CD14-positive monocyte (primary cell): ENCODE measurements at regions not wholly inside any gene's neighbourhood (a gene's known extent, or its start where the extent isn't known, plus 50 kb on each side); places are given as distances from the start of the nearest gene placed in this dataset.
A peak's percentile ranks its signal among the peaks of the same experiment; 100 is the strongest.

Experiments
- DNase-seq, 3 donors: peaks; one replicate each; pipeline ENCODE4 v3.0.0-alpha.2; 2011 to 2022
- H2AFZ ChIP-seq: 2 replicates; pipeline ENCODE4 v1.6.0; 2012; ENCODE audit warnings: mild to moderate bottlenecking, low read depth, low read length, inconsistent platforms; ENCODE audit not compliant: insufficient read depth, poor library complexity, severe bottlenecking
- H3K27ac ChIP-seq, 2 donors: 1 replicate in 1 of 2; 2 replicates in 1 of 2; pipeline ENCODE4 v1.5.1; 2012 to 2013; ENCODE audit warnings: low read length in 2 of 2, control low read depth in 1 of 2, inconsistent platforms in 1 of 2, low read depth in 1 of 2, mild to moderate bottlenecking in 1 of 2
- H3K27me3 ChIP-seq, 2 donors: one replicate each; pipeline versions ENCODE4 v1.6.0 to v1.6.1; 2011 to 2013; ENCODE audit warnings: low read length in 2 of 2; ENCODE audit not compliant: control insufficient read depth in 2 of 2, insufficient read depth in 2 of 2
- H3K36me3 ChIP-seq, 2 donors: replicated peaks in 1 of 2; 1 replicate in 1 of 2; 2 replicates in 1 of 2; pipeline versions ENCODE4 v1.5.1 to v1.6.1; 2012 to 2013; ENCODE audit warnings: low read length in 2 of 2, control low read depth in 1 of 2, inconsistent platforms in 1 of 2, mild to moderate bottlenecking in 1 of 2; ENCODE audit not compliant: insufficient read depth in 2 of 2, control insufficient read depth in 1 of 2
- H3K4me1 ChIP-seq, 2 donors: 1 replicate in 1 of 2; 2 replicates in 1 of 2; pipeline versions ENCODE4 v1.5.1 to v1.6.1; 2012 to 2013; ENCODE audit warnings: low read length in 2 of 2, control low read depth in 1 of 2, inconsistent platforms in 1 of 2, mild to moderate bottlenecking in 1 of 2, moderate library complexity in 1 of 2; ENCODE audit not compliant: insufficient read depth in 2 of 2, control insufficient read depth in 1 of 2
- H3K4me2 ChIP-seq: replicated peaks from 2 replicates; pipeline ENCODE3; 2012; ENCODE audit warnings: low read length, moderate library complexity, mild to moderate bottlenecking; ENCODE audit not compliant: poor library complexity, severe bottlenecking; ENCODE audit errors: extremely low read depth
- H3K4me3 ChIP-seq, 3 experiments: fragments of 200-600 bp in 1 of 3; sonication (generic) in 1 of 3; replicated peaks in 1 of 3; 1 replicate in 2 of 3; 2 replicates in 1 of 3; pipeline ENCODE4 v1.5.1; 2011 to 2013; ENCODE audit warnings: low read length in 3 of 3, mild to moderate bottlenecking in 3 of 3, control low read depth in 2 of 3, low read depth in 2 of 3, inconsistent platforms in 1 of 3, moderate library complexity in 1 of 3
- H3K79me2 ChIP-seq: 2 replicates; pipeline ENCODE4 v1.6.0; 2012; ENCODE audit warnings: mild to moderate bottlenecking, control low read depth, inconsistent platforms, low read length, moderate library complexity; ENCODE audit not compliant: insufficient read depth
- H3K9ac ChIP-seq: 2 replicates; pipeline ENCODE4 v1.6.0; 2017; ENCODE audit warnings: low read length, mild to moderate bottlenecking; ENCODE audit not compliant: insufficient read depth, poor library complexity, severe bottlenecking
- H3K9me3 ChIP-seq, 2 donors: replicated peaks in 1 of 2; 1 replicate in 1 of 2; 2 replicates in 1 of 2; pipeline versions ENCODE4 v1.5.1 to v1.6.1; 2012 to 2013; ENCODE audit warnings: low read length in 2 of 2, control low read depth in 1 of 2; ENCODE audit not compliant: control insufficient read depth in 1 of 2, insufficient read depth in 1 of 2
- H4K20me1 ChIP-seq: 2 replicates; pipeline ENCODE4 v1.6.0; 2012; ENCODE audit warnings: mild to moderate bottlenecking, low read length, control low read depth, moderate library complexity; ENCODE audit not compliant: insufficient read depth
- H3K27ac Mint-ChIP-seq, 7 donors: one replicate each; pipeline ENCODE4 v1.8.0; 2020; ENCODE audit warnings: mild to moderate bottlenecking in 7 of 7, mixed read lengths in 7 of 7, moderate library complexity in 6 of 7, inconsistent platforms in 2 of 7
- H3K27me3 Mint-ChIP-seq, 3 donors: one replicate each; pipeline ENCODE4 v1.8.0; 2021 to 2022; ENCODE audit warnings: low read depth in 3 of 3, mild to moderate bottlenecking in 3 of 3, mixed read lengths in 3 of 3, moderate library complexity in 3 of 3, inconsistent platforms in 1 of 3
- H3K36me3 Mint-ChIP-seq, 2 donors: one replicate each; pipeline ENCODE4 v1.8.0; 2020; ENCODE audit warnings: mixed read lengths in 2 of 2, inconsistent platforms in 1 of 2, mild to moderate bottlenecking in 1 of 2
- H3K4me1 Mint-ChIP-seq: one replicate; pipeline ENCODE4 v1.8.0; 2020; ENCODE audit warnings: mild to moderate bottlenecking, mixed read lengths
- H3K4me3 Mint-ChIP-seq, 2 donors: one replicate each; pipeline ENCODE4 v1.8.0; 2020; ENCODE audit warnings: mild to moderate bottlenecking in 2 of 2, mixed read lengths in 2 of 2, moderate library complexity in 1 of 2
- H3K9me3 Mint-ChIP-seq, 7 donors: one replicate each; pipeline ENCODE4 v1.8.0; 2020 to 2022; ENCODE audit warnings: mixed read lengths in 7 of 7, mild to moderate bottlenecking in 6 of 7, moderate library complexity in 6 of 7, inconsistent platforms in 2 of 7
- CTCF ChIP-seq: fragments of 200-600 bp; IDR thresholded peaks from one replicate; pipeline ENCODE4 v1.8.0; 2022; ENCODE audit warnings: antibody characterized with exemption, mild to moderate bottlenecking
- WGBS: methylation state at CpG from one replicate; pipeline ENCODE4 v1.1.5; 2013; ENCODE audit warnings: missing lambda C conversion rate; ENCODE audit not compliant: insufficient coverage; 5-methylcytosine and 5-hydroxymethylcytosine counted together
- intact Hi-C, 2 donors: fragments of 100-400 bp; cut with micrococcal nuclease; formaldehyde crosslinking; loops; one replicate each; pipeline versions ENCODE4 v1.15.0 to v1.15.1; 2023

GRCh38 chr14:30444451-30444850 lies 114.5 kb upstream of the G2E3 start:
- no peak overlapping the region for H3K4me3 ChIP-seq
- H3K79me2 ChIP-seq = no peaks in the 10 kb centered on the region
- no peaks in the 10 kb centered on the region for H3K27me3 ChIP-seq
- H3K27ac ChIP-seq = no peak overlapping the region
- H3K36me3 ChIP-seq = no peaks in the 10 kb centered on the region
- no peaks in the 10 kb centered on the region for H3K4me1 ChIP-seq
- Mint-ChIP-seq H3K4me1 (no peaks in the 10 kb centered on the region), H3K4me3 (no peak overlapping the region), H3K36me3 (no peaks in the 10 kb centered on the region), H3K27me3 (peaks cover 0 to 2% (median 2%) of the 10 kb centered on the region in 3 donors), H3K27ac (no peak overlapping the region), H3K9me3 (peaks cover 0 to 1% (median 0%) of the 10 kb centered on the region in 7 donors)
- no peak overlapping the region for H3K4me2 ChIP-seq
- no peak for TF ChIP-seq CTCF
- no peaks in the 10 kb centered on the region for H3K9me3 ChIP-seq
- no peak overlapping the region for H2AFZ ChIP-seq
- WGBS = 100% methylated on average over 1 of the region's 1 CpG
- intact Hi-C loops = no loop called here
- no peak for DNase-seq
- H3K9ac ChIP-seq = no peak overlapping the region
- H4K20me1 ChIP-seq = no peaks in the 10 kb centered on the region

GRCh38 chr14:30445011-30445793 lies 113.8 kb upstream of the G2E3 start:
- Mint-ChIP-seq H3K27me3 (peaks cover 0 to 2% (median 2%) of the 10 kb centered on the region in 3 donors), H3K4me1 (no peaks in the 10 kb centered on the region), H3K9me3 (peaks cover 0 to 1% (median 0%) of the 10 kb centered on the region in 7 donors), H3K27ac (peak overlapping the region in 1 of 7 donors; percentile 7), H3K4me3 (no peak overlapping the region), H3K36me3 (no peaks in the 10 kb centered on the region)
- 94% methylated on average over 2 of the region's 6 CpGs for WGBS
- H2AFZ ChIP-seq = no peak overlapping the region
- H3K27me3 ChIP-seq = no peaks in the 10 kb centered on the region
- DNase-seq = no peak
- H3K4me3 ChIP-seq = no peak overlapping the region
- H3K9ac ChIP-seq = no peak overlapping the region
- intact Hi-C loops = no loop called here
- H3K4me1 ChIP-seq = no peaks in the 10 kb centered on the region
- H4K20me1 ChIP-seq = no peaks in the 10 kb centered on the region
- no peaks in the 10 kb centered on the region for H3K36me3 ChIP-seq
- H3K79me2 ChIP-seq = no peaks in the 10 kb centered on the region
- no peak overlapping the region for H3K4me2 ChIP-seq
- no peak overlapping the region for H3K27ac ChIP-seq
- TF ChIP-seq CTCF = no peak
- no peaks in the 10 kb centered on the region for H3K9me3 ChIP-seq
